ENCODE measurements at regions not wholly inside any gene's neighbourhood (a gene's known extent, or its start where the extent isn't known, plus 50 kb on each side); places are given as distances from the start of the nearest gene placed in this dataset.

DNA sequence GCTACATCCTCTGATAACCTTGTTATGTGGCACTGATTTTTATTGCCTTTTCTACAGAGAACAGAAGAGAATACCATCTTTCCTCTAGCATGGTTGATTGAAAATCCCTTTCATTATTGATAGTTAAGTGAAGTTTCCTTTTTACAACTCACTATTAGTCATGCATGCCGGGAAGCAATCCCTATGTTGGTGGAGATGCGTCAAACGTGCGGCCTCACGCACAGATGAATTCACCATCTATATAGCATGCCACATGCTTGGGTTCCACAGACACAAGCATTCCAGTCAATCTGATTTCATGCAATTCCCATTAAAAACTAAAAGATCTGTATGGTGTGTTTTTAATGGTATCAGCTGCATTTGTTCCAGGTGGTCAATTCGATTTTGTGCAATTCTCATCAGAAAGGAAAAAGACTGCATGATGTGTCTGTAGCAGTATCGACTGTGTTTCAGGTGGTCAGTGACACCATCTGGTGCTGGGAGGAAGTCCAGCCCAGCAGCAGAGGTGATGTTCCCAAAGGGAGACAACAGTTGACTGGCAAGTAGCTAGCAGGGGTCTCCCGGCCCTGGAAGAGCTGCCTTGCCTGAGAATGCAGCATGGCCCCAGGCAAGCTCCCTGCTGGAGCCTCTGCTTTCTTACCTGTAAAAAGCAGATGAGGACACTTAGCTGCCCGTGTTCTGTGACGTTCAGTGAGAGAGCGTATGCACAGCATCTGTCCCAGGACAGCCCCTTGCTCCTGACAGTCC is 151.3 kb upstream of the NCK2 start:
- H3K4me1 ChIP-seq (ENCODE audit: insufficient read depth, low read length, poor library complexity, severe bottlenecking) = no peaks in the 10 kb centered on the region
- no peak overlapping the region for H2AFZ ChIP-seq (ENCODE audit: low read length)
- H4K20me1 ChIP-seq (ENCODE audit: insufficient read depth, low read length, poor library complexity, severe bottlenecking) = no peaks in the 10 kb centered on the region
- H3K36me3 ChIP-seq (ENCODE audit: insufficient read depth, low read length) = no peaks in the 10 kb centered on the region
- H3K27me3 ChIP-seq (ENCODE audit: insufficient read depth, low read length, poor library complexity, severe bottlenecking) = no peaks in the 10 kb centered on the region
- no peak overlapping the region for H3K4me2 ChIP-seq (ENCODE audit: low read depth, low read length, poor library complexity, severe bottlenecking)
- H3K9me2 ChIP-seq (replicated peaks; ENCODE audit: low read depth, low read length) = no peaks in the 10 kb centered on the region
- H3K9ac ChIP-seq (ENCODE audit: low read depth, low read length, poor library complexity, severe bottlenecking) = no peak overlapping the region
- H3K9me3 ChIP-seq (ENCODE audit: insufficient read depth, low read depth, low read length) = no peaks in the 10 kb centered on the region; the same call in 1 of the 2 replicates
- no peaks in the 10 kb centered on the region for H3K79me2 ChIP-seq (ENCODE audit: insufficient read depth, low read length)
- TF ChIP-seq EZH2phosphoT487 (IDR thresholded peaks at IDR 0.05; ENCODE audit: borderline replicate concordance) (no peak), CTCF (conservative IDR thresholded peaks at IDR 0.05; ENCODE audit: low read length) (no peak)
- no peaks in the 10 kb centered on the region for H3F3A ChIP-seq (ENCODE audit: low read depth)
- H3K4me3 ChIP-seq (ENCODE audit: low read length, poor library complexity, severe bottlenecking) = no peak overlapping the region

- TF ChIP-seq CTCF (conservative IDR thresholded peaks at IDR 0.05; ENCODE audit: low read length) = no peak
- no peak for TF ChIP-seq EZH2phosphoT487 (IDR thresholded peaks at IDR 0.05; ENCODE audit: borderline replicate concordance)
- no peaks in the 10 kb centered on the region for H3K9me2 ChIP-seq (replicated peaks; ENCODE audit: low read depth, low read length)
Observed at GRCh38 chr2:105592288-105592687, 152.4 kb upstream of the NCK2 start.

GRCh38 chr2:105590780-105591660 is 153.7 kb upstream of the NCK2 start:
- TF ChIP-seq EZH2phosphoT487 (IDR thresholded peaks at IDR 0.05; ENCODE audit: borderline replicate concordance) = no peak
- no peak for TF ChIP-seq CTCF (conservative IDR thresholded peaks at IDR 0.05; ENCODE audit: low read length)
- Histone ChIP-seq H3K4me1 (ENCODE audit: insufficient read depth, low read length, poor library complexity, severe bottlenecking) (no peaks in the 10 kb centered on the region), H3K36me3 (ENCODE audit: insufficient read depth, low read length) (no peaks in the 10 kb centered on the region), H3F3A (ENCODE audit: low read depth) (no peaks in the 10 kb centered on the region), H4K20me1 (ENCODE audit: insufficient read depth, low read length, poor library complexity, severe bottlenecking) (no peaks in the 10 kb centered on the region), H2AFZ (ENCODE audit: low read length) (no peak overlapping the region), H3K9ac (ENCODE audit: low read depth, low read length, poor library complexity, severe bottlenecking) (no peak overlapping the region), H3K4me3 (ENCODE audit: low read length, poor library complexity, severe bottlenecking) (no peak overlapping the region), H3K9me3 (ENCODE audit: insufficient read depth, low read depth, low read length) (no peaks in the 10 kb centered on the region; the same call in 1 of the 2 replicates), H3K4me2 (ENCODE audit: low read depth, low read length, poor library complexity, severe bottlenecking) (no peak overlapping the region), H3K79me2 (ENCODE audit: insufficient read depth, low read length) (no peaks in the 10 kb centered on the region), H3K27me3 (ENCODE audit: insufficient read depth, low read length, poor library complexity, severe bottlenecking) (no peaks in the 10 kb centered on the region), H3K9me2 (replicated peaks; ENCODE audit: low read depth, low read length) (no peaks in the 10 kb centered on the region)

More at GRCh38 chr2:105592288-105592687, 152.4 kb upstream of the NCK2 start:
- no peaks in the 10 kb centered on the region for H4K20me1 ChIP-seq (ENCODE audit: insufficient read depth, low read length, poor library complexity, severe bottlenecking)
- H3K9me3 ChIP-seq (ENCODE audit: insufficient read depth, low read depth, low read length) = no peaks in the 10 kb centered on the region; the same call in 1 of the 2 replicates
- no peaks in the 10 kb centered on the region for H3K4me1 ChIP-seq (ENCODE audit: insufficient read depth, low read length, poor library complexity, severe bottlenecking)
- no peaks in the 10 kb centered on the region for H3K36me3 ChIP-seq (ENCODE audit: insufficient read depth, low read length)
- H3F3A ChIP-seq (ENCODE audit: low read depth) = no peaks in the 10 kb centered on the region
- no peak overlapping the region for H3K9ac ChIP-seq (ENCODE audit: low read depth, low read length, poor library complexity, severe bottlenecking)
- no peak overlapping the region for H2AFZ ChIP-seq (ENCODE audit: low read length)
- no peaks in the 10 kb centered on the region for H3K79me2 ChIP-seq (ENCODE audit: insufficient read depth, low read length)
- H3K4me3 ChIP-seq (ENCODE audit: low read length, poor library complexity, severe bottlenecking) = no peak overlapping the region
- H3K4me2 ChIP-seq (ENCODE audit: low read depth, low read length, poor library complexity, severe bottlenecking) = no peak overlapping the region
- no peaks in the 10 kb centered on the region for H3K27me3 ChIP-seq (ENCODE audit: insufficient read depth, low read length, poor library complexity, severe bottlenecking)
